Liver (tissue), 8 donors: ENCODE measurements at regions not wholly inside any gene's neighbourhood (a gene's known extent, or its start where the extent isn't known, plus 50 kb on each side); places are given as distances from the start of the nearest gene placed in this dataset.

Source experiments
- DNase-seq: peaks from one replicate; pipeline ENCODE4 v3.0.0-alpha.2; 2017; ENCODE audit warnings: low spot score
- H3K27ac ChIP-seq, 2 donors: one replicate each; pipeline ENCODE4 v1.7.0; 2013; ENCODE audit warnings: inconsistent platforms in 2 of 2, low read length in 2 of 2, control low read depth in 1 of 2, low read depth in 1 of 2, mild to moderate bottlenecking in 1 of 2
- H3K27me3 ChIP-seq, 4 donors: one replicate each; pipeline versions ENCODE4 v1.6.1 to v1.7.0; 2013; ENCODE audit warnings: low read length in 3 of 4, inconsistent platforms in 1 of 4, mild to moderate bottlenecking in 1 of 4, moderate library complexity in 1 of 4; ENCODE audit not compliant: control insufficient read depth in 4 of 4, insufficient read depth in 4 of 4
- H3K36me3 ChIP-seq, 4 donors: one replicate each; pipeline versions ENCODE4 v1.6.1 to v1.7.0; 2013; ENCODE audit warnings: low read length in 3 of 4, mild to moderate bottlenecking in 3 of 4, low read depth in 1 of 4, moderate library complexity in 1 of 4; ENCODE audit not compliant: control insufficient read depth in 4 of 4, insufficient read depth in 3 of 4
- H3K4me1 ChIP-seq, 4 donors: one replicate each; pipeline versions ENCODE4 v1.6.1 to v1.7.0; 2013; ENCODE audit warnings: low read length in 3 of 4, mild to moderate bottlenecking in 3 of 4, moderate library complexity in 1 of 4; ENCODE audit not compliant: control insufficient read depth in 4 of 4, insufficient read depth in 4 of 4
- H3K4me3 ChIP-seq, 3 donors: one replicate each; pipeline versions ENCODE4 v1.6.1 to v1.7.0; 2013; ENCODE audit warnings: low read length in 3 of 3, control low read depth in 1 of 3, low read depth in 1 of 3, mild to moderate bottlenecking in 1 of 3
- H3K9ac ChIP-seq, 2 donors: one replicate each; pipeline ENCODE4 v1.7.0; 2013; ENCODE audit warnings: low read length in 2 of 2, mild to moderate bottlenecking in 2 of 2, moderate library complexity in 2 of 2, control low read depth in 1 of 2, low read depth in 1 of 2
- H3K9me3 ChIP-seq, 4 donors: one replicate each; pipeline versions ENCODE4 v1.6.1 to v1.7.0; 2013; ENCODE audit warnings: low read length in 3 of 4; ENCODE audit not compliant: control insufficient read depth in 4 of 4
- EGR1 ChIP-seq, 2 donors: IDR thresholded peaks; 2 replicates each; pipeline ENCODE4 v1.6.1; 2016 to 2018; ENCODE audit warnings: antibody characterized with exemption in 2 of 2, low read depth in 2 of 2
- FOXA1 ChIP-seq: IDR thresholded peaks from 2 replicates; pipeline ENCODE4 v1.6.1; 2016; ENCODE audit warnings: antibody characterized with exemption
- FOXA2 ChIP-seq: IDR thresholded peaks from 2 replicates; pipeline ENCODE4 v1.6.1; 2016; ENCODE audit warnings: antibody characterized with exemption
- GABPA ChIP-seq, 2 donors: IDR thresholded peaks in 1 of 2; conservative IDR thresholded peaks in 1 of 2; 2 replicates each; pipeline ENCODE4 v1.6.1; 2016; ENCODE audit warnings: antibody characterized with exemption in 2 of 2, mild to moderate bottlenecking in 1 of 2, moderate library complexity in 1 of 2
- HNF4A ChIP-seq, 2 donors: conservative IDR thresholded peaks; 2 replicates each; pipeline ENCODE4 v1.6.1; 2016; ENCODE audit warnings: antibody characterized with exemption in 2 of 2, mild to moderate bottlenecking in 2 of 2
- HNF4G ChIP-seq: IDR thresholded peaks from 2 replicates; pipeline ENCODE4 v1.6.1; 2016; ENCODE audit warnings: antibody characterized with exemption
- JUND ChIP-seq, 2 donors: IDR thresholded peaks; 2 replicates each; pipeline ENCODE4 v1.6.1; 2016; ENCODE audit warnings: antibody characterized with exemption in 2 of 2
- MAX ChIP-seq: IDR thresholded peaks from 2 replicates; pipeline ENCODE4 v1.6.1; 2016; ENCODE audit warnings: antibody characterized with exemption
- NR2F2 ChIP-seq: IDR thresholded peaks from 2 replicates; pipeline ENCODE4 v1.6.1; 2016; ENCODE audit warnings: antibody characterized with exemption
- RAD21 ChIP-seq, 2 donors: IDR thresholded peaks; 2 replicates each; pipeline ENCODE4 v1.6.1; 2016; ENCODE audit warnings: antibody characterized with exemption in 2 of 2, mild to moderate bottlenecking in 2 of 2
- RXRA ChIP-seq, 2 donors: IDR thresholded peaks; 2 replicates each; pipeline ENCODE4 v1.6.1; 2017 to 2018; ENCODE audit warnings: antibody characterized with exemption in 2 of 2, mild to moderate bottlenecking in 1 of 2
- SP1 ChIP-seq: IDR thresholded peaks from 2 replicates; pipeline ENCODE4 v1.6.1; 2018; ENCODE audit warnings: antibody characterized with exemption, mild to moderate bottlenecking
- TAF1 ChIP-seq: conservative IDR thresholded peaks from 2 replicates; pipeline ENCODE4 v1.6.1; 2016; ENCODE audit warnings: antibody characterized with exemption, mild to moderate bottlenecking
- YY1 ChIP-seq: IDR thresholded peaks from 2 replicates; pipeline ENCODE4 v1.6.1; 2016; ENCODE audit warnings: antibody characterized with exemption, mild to moderate bottlenecking
- WGBS: extraction: QIAGEN DNeasy Blood & Tissue Kit; methylation state at CpG from one replicate; pipeline ENCODE4 v1.1.7; 2013; 5-methylcytosine and 5-hydroxymethylcytosine counted together
- TF ChIP-seq, protein P1 (sequence below): IDR thresholded peaks from 2 replicates; pipeline ENCODE4 v1.6.1; 2016; ENCODE audit warnings: antibody characterized with exemption, mild to moderate bottlenecking
- TF ChIP-seq, protein P2 (sequence below): fragments of 150-350 bp; IDR thresholded peaks from 2 replicates; pipeline ENCODE4 v1.5.1; 2017; ENCODE audit warnings: improper control_type of control experiment, low read depth, low read length; ENCODE audit not compliant: missing input control
- TF ChIP-seq, protein P3 (sequence below): IDR thresholded peaks from 2 replicates; pipeline ENCODE4 v1.6.1; 2016; ENCODE audit warnings: antibody characterized with exemption
- TF ChIP-seq, protein P4 (sequence below): IDR thresholded peaks from 2 replicates; pipeline ENCODE4 v1.6.1; 2016; ENCODE audit warnings: antibody characterized with exemption
- donor health status: healthy.
- donor health status: healthy.
- donor health status: healthy.
- donor health status: healthy.
- donor health status: healthy.

DNA sequence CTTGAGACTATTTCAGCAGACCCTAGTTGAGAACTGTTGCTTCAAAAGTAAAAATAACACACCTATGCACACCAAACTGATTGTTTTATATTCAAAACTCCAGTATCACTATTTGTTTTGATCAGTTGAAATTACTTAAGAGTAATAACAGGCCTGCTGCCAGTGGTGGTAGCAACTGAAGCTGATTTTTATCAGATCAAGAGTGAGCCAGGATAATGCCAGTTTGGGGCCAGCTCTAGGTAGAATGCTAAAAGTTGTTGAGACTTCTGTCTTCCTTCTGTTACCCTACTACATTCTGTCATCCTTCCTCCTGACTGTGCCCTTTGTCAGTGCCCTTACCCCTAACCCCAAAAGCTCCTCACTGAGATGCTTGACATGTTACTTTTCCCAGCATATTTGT is 228.7 kb upstream of the SPRY1 start:
- Histone ChIP-seq H3K27ac (no peak overlapping the region), H3K9ac (no peak overlapping the region), H3K4me1 (no peaks in the 10 kb centered on the region), H3K27me3 (no peaks in the 10 kb centered on the region), H3K36me3 (no peaks in the 10 kb centered on the region), H3K9me3 (no peaks in the 10 kb centered on the region), H3K4me3 (no peak overlapping the region)
- DNase-seq = no peak
- TF ChIP-seq YY1 = no peak
- TF ChIP-seq RXRA (IDR thresholded peaks at IDR 0.05) = no peak
- TF ChIP-seq, protein P1, sequence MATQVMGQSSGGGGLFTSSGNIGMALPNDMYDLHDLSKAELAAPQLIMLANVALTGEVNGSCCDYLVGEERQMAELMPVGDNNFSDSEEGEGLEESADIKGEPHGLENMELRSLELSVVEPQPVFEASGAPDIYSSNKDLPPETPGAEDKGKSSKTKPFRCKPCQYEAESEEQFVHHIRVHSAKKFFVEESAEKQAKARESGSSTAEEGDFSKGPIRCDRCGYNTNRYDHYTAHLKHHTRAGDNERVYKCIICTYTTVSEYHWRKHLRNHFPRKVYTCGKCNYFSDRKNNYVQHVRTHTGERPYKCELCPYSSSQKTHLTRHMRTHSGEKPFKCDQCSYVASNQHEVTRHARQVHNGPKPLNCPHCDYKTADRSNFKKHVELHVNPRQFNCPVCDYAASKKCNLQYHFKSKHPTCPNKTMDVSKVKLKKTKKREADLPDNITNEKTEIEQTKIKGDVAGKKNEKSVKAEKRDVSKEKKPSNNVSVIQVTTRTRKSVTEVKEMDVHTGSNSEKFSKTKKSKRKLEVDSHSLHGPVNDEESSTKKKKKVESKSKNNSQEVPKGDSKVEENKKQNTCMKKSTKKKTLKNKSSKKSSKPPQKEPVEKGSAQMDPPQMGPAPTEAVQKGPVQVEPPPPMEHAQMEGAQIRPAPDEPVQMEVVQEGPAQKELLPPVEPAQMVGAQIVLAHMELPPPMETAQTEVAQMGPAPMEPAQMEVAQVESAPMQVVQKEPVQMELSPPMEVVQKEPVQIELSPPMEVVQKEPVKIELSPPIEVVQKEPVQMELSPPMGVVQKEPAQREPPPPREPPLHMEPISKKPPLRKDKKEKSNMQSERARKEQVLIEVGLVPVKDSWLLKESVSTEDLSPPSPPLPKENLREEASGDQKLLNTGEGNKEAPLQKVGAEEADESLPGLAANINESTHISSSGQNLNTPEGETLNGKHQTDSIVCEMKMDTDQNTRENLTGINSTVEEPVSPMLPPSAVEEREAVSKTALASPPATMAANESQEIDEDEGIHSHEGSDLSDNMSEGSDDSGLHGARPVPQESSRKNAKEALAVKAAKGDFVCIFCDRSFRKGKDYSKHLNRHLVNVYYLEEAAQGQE = no peak
- no peak for TF ChIP-seq HNF4A (conservative IDR thresholded peaks at IDR 0.05)
- TF ChIP-seq, protein P2, sequence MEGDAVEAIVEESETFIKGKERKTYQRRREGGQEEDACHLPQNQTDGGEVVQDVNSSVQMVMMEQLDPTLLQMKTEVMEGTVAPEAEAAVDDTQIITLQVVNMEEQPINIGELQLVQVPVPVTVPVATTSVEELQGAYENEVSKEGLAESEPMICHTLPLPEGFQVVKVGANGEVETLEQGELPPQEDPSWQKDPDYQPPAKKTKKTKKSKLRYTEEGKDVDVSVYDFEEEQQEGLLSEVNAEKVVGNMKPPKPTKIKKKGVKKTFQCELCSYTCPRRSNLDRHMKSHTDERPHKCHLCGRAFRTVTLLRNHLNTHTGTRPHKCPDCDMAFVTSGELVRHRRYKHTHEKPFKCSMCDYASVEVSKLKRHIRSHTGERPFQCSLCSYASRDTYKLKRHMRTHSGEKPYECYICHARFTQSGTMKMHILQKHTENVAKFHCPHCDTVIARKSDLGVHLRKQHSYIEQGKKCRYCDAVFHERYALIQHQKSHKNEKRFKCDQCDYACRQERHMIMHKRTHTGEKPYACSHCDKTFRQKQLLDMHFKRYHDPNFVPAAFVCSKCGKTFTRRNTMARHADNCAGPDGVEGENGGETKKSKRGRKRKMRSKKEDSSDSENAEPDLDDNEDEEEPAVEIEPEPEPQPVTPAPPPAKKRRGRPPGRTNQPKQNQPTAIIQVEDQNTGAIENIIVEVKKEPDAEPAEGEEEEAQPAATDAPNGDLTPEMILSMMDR = no peak
- TF ChIP-seq FOXA1 = no peak
- no peak for TF ChIP-seq EGR1 (IDR thresholded peaks at IDR 0.05; ENCODE audit: low read depth in 2 of 2)
- TF ChIP-seq, protein P3, sequence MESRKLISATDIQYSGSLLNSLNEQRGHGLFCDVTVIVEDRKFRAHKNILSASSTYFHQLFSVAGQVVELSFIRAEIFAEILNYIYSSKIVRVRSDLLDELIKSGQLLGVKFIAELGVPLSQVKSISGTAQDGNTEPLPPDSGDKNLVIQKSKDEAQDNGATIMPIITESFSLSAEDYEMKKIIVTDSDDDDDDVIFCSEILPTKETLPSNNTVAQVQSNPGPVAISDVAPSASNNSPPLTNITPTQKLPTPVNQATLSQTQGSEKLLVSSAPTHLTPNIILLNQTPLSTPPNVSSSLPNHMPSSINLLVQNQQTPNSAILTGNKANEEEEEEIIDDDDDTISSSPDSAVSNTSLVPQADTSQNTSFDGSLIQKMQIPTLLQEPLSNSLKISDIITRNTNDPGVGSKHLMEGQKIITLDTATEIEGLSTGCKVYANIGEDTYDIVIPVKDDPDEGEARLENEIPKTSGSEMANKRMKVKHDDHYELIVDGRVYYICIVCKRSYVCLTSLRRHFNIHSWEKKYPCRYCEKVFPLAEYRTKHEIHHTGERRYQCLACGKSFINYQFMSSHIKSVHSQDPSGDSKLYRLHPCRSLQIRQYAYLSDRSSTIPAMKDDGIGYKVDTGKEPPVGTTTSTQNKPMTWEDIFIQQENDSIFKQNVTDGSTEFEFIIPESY = no peak
- no peak for TF ChIP-seq FOXA2
- no peak for TF ChIP-seq TAF1
- no peak for TF ChIP-seq JUND (IDR thresholded peaks at IDR 0.05)
- TF ChIP-seq HNF4G = no peak
- no peak for TF ChIP-seq RAD21 (IDR thresholded peaks at IDR 0.05)
- no peak for TF ChIP-seq NR2F2
- TF ChIP-seq GABPA (IDR thresholded peaks at IDR 0.05 in 1 of 2, conservative IDR thresholded peaks at IDR 0.05 in 1 of 2) = no peak
- TF ChIP-seq, protein P4, sequence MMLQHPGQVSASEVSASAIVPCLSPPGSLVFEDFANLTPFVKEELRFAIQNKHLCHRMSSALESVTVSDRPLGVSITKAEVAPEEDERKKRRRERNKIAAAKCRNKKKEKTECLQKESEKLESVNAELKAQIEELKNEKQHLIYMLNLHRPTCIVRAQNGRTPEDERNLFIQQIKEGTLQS = no peak
- TF ChIP-seq MAX = no peak
- TF ChIP-seq SP1 = no peak

DNA sequence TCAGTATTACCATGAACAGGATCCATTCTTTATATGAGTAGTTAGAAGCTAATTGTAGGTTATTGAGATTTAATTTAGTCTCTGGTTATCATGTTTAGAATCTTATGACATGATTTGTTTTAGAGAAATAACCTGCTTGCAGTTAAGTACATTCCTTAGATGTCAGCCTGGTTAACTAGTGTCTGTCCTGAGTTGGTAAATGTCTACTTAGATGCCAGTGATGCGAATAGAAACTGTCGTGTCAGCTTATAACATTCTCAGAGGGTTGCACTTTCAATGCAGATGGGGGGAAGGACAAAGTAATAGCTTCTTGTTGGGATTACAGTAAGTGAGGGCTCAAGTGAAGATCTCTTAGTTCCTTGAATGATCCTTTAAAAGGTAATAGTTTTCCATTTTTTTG is 227.8 kb upstream of the SPRY1 start:
- Histone ChIP-seq H3K4me3 (no peak overlapping the region), H3K9me3 (no peaks in the 10 kb centered on the region), H3K9ac (no peak overlapping the region), H3K4me1 (no peaks in the 10 kb centered on the region), H3K27ac (no peak overlapping the region), H3K27me3 (no peaks in the 10 kb centered on the region), H3K36me3 (no peaks in the 10 kb centered on the region)
- WGBS = 93% methylated on average over 2 of the region's 2 CpGs
- TF ChIP-seq, protein P3 = no peak
- no peak for TF ChIP-seq YY1
- no peak for TF ChIP-seq HNF4A (conservative IDR thresholded peaks at IDR 0.05)
- TF ChIP-seq EGR1 (IDR thresholded peaks at IDR 0.05; ENCODE audit: low read depth in 2 of 2) = no peak
- TF ChIP-seq, protein P4 = no peak
- no peak for TF ChIP-seq HNF4G
- no peak for TF ChIP-seq JUND (IDR thresholded peaks at IDR 0.05)
- no peak for TF ChIP-seq FOXA1
- no peak for TF ChIP-seq FOXA2
- TF ChIP-seq SP1 = no peak
- TF ChIP-seq RAD21 (IDR thresholded peaks at IDR 0.05) = no peak
- TF ChIP-seq TAF1 = no peak
- TF ChIP-seq NR2F2 = no peak
- no peak for DNase-seq
